Activated CD8-positive, alpha-beta T cell treated with anti-CD3 and anti-CD28 coated beads for 36 hours (primary cell): ENCODE measurements at regions not wholly inside any gene's neighbourhood (a gene's known extent, or its start where the extent isn't known, plus 50 kb on each side); places are given as distances from the start of the nearest gene placed in this dataset.

Experiments
- ATAC-seq: fragments of 200-7000 bp; cut with Tn5 transposase; one replicate; pipeline ENCODE4 v1.10.0; 2021; ENCODE audit warnings: mild to moderate bottlenecking, moderate library complexity
- CTCF ChIA-PET: fragments of 350-600 bp; sonication (Branson Sonifier 250); formaldehyde crosslinking; loops from one replicate; lab custom pipeline; 2021; ENCODE audit warnings: antibody characterized with exemption; lab: Charles Lee
- POLR2A ChIA-PET: fragments of 350-600 bp; sonication (Branson Sonifier 250); formaldehyde crosslinking; loops from one replicate; lab custom pipeline; 2021; ENCODE audit warnings: antibody characterized with exemption; lab: Charles Lee
- DNase-seq: peaks from one replicate; pipeline ENCODE4 v3.0.0-alpha.2; 2020
- H3K27ac Mint-ChIP-seq: one replicate; pipeline ENCODE4 v1.8.0; 2021; ENCODE audit warnings: mild to moderate bottlenecking, mixed read lengths
- H3K27me3 Mint-ChIP-seq: one replicate; pipeline ENCODE4 v1.8.0; 2021; ENCODE audit warnings: mixed read lengths
- H3K36me3 Mint-ChIP-seq: one replicate; pipeline ENCODE4 v1.8.0; 2021; ENCODE audit warnings: low read depth, mixed read lengths
- H3K4me1 Mint-ChIP-seq: one replicate; pipeline ENCODE4 v1.8.0; 2021; ENCODE audit warnings: low read depth, mixed read lengths
- H3K4me3 Mint-ChIP-seq: one replicate; pipeline ENCODE4 v1.8.0; 2021; ENCODE audit warnings: mild to moderate bottlenecking, moderate library complexity, mixed read lengths
- H3K9me3 Mint-ChIP-seq: one replicate; pipeline ENCODE4 v1.8.0; 2021; ENCODE audit warnings: mixed read lengths
- intact Hi-C: fragments of 100-400 bp; cut with micrococcal nuclease; formaldehyde crosslinking; loops from one replicate; pipeline ENCODE4 v1.10.0; 2022
- TF ChIP-seq, protein P1 (sequence below): fragments of 200-600 bp; IDR thresholded peaks from one replicate; pipeline ENCODE4 v1.8.0; 2022; ENCODE audit warnings: antibody characterized with exemption, mild to moderate bottlenecking

DNA sequence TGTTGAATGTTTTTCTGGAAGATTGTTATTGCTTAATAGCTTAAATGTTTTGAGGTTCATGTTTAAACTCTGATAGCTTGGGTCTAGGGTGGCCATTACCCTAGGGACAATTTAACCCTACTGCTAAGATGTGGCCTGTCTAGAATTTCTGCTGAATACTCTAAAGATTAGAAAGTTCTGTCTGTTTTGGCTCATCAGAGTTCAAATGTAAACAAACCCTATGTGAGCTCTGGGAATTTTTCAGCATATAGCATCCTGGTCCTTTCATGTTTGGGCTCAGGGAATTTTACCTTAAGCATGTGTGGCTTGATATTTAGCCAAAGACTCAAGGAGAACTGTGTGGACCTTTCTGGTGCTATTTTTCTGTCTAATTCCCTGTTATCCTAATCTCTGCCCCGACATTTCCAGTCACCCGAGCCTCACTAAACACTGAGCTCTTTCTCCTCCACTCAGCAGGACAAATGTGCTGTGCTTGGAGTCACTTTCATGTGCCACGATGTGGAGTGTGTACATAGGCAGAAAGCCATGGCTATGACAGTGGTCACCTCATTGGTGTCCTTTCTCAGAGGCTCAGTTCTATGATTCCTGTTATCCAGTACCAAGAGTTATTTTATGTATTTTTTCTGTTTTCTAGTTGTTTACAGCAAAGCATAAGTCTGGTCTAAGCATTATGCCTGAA is 492.5 kb upstream of the SPHKAP start:
- no peak for DNase-seq
- ChIA-PET POLR2A (no interaction called here), CTCF (no interaction called here)
- Mint-ChIP-seq H3K4me3 (no peak overlapping the region), H3K27ac (no peak overlapping the region), H3K27me3 (no peaks in the 10 kb centered on the region), H3K36me3 (no peaks in the 10 kb centered on the region), H3K4me1 (no peaks in the 10 kb centered on the region), H3K9me3 (no peaks in the 10 kb centered on the region)
- ATAC-seq: no peak
- intact Hi-C loops: no loop called here
- TF ChIP-seq, protein P1, sequence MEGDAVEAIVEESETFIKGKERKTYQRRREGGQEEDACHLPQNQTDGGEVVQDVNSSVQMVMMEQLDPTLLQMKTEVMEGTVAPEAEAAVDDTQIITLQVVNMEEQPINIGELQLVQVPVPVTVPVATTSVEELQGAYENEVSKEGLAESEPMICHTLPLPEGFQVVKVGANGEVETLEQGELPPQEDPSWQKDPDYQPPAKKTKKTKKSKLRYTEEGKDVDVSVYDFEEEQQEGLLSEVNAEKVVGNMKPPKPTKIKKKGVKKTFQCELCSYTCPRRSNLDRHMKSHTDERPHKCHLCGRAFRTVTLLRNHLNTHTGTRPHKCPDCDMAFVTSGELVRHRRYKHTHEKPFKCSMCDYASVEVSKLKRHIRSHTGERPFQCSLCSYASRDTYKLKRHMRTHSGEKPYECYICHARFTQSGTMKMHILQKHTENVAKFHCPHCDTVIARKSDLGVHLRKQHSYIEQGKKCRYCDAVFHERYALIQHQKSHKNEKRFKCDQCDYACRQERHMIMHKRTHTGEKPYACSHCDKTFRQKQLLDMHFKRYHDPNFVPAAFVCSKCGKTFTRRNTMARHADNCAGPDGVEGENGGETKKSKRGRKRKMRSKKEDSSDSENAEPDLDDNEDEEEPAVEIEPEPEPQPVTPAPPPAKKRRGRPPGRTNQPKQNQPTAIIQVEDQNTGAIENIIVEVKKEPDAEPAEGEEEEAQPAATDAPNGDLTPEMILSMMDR: no peak

DNA sequence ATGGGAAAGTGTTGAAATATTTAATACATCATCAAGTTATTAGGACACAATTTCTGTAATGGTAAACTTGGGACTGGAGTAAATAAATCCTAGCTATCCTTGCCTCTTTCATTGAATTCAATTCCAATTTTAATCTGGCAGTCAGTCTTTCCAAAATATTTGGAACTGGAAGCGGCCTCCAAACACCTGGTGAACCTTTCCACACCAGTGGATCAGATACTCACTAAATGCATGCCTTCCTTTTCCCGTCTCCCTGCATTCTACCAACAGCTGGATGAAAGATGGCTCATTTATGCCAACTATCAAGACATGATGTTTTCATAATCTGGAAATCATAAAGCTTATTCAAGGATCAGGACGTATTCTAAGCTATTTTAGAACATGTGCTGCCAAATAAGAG is 488.2 kb upstream of the SPHKAP start:
- Mint-ChIP-seq H3K9me3 (peaks cover 1% of the 10 kb centered on the region), H3K27ac (no peak overlapping the region), H3K36me3 (no peaks in the 10 kb centered on the region), H3K4me1 (no peaks in the 10 kb centered on the region), H3K27me3 (no peaks in the 10 kb centered on the region), H3K4me3 (no peak overlapping the region)
- intact Hi-C loops: no loop called here
- DNase-seq (no peak), ATAC-seq (no peak)
- TF ChIP-seq, protein P1: no peak
- CTCF ChIA-PET: no interaction called here
- POLR2A ChIA-PET: interaction anchor here (0.6 kb wide), 1 partner anchor 598 kb away, joined by 3 read pairs; no protein-coding TSS in a partner anchor

DNA sequence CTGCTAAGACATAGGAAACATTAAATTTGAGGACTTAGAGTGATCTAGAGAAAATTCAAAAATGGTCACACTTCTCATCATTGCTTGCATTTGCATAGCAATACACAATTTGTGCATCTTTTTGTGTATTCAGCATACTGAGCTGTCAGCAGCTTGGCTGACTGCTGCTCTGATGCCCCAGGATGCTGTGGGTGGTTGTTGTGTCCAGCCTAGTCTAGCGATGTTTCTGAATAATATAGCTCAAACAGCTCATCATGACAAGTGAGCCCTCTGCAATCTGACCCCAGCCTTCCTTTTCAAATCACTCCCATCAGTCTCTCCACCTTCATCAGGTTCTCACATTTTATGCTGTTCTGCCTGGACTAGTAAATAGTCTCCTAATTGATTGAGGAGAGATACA is 483.7 kb upstream of the SPHKAP start:
- ChIA-PET POLR2A (no interaction called here), CTCF (no interaction called here)
- intact Hi-C loops: no loop called here
- no peak for ATAC-seq
- Mint-ChIP-seq H3K27me3 (no peaks in the 10 kb centered on the region), H3K4me1 (no peaks in the 10 kb centered on the region), H3K4me3 (no peak overlapping the region), H3K36me3 (no peaks in the 10 kb centered on the region), H3K27ac (no peak overlapping the region), H3K9me3 (peaks cover 1% of the 10 kb centered on the region)
- TF ChIP-seq, protein P1: no peak
- DNase-seq: no peak

DNA sequence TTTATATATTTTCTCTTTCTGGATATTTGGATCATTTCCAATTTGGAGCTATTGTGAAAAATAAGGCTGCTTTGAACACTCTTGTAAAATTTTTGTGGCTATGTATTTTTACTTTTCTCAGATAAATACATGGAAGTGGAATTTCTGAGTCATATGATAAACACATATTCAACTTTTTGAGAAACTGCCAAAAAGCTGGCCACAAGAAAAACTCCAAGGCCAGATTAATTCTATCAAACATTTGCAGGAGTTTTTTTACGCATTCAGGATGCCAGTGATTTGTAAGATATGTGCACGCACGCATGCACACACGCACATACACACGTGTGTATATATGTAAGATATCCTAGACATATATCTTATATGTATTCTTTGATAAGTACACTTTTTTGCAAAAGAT is 477.5 kb upstream of the SPHKAP start:
- TF ChIP-seq, protein P1: no peak
- POLR2A ChIA-PET: no interaction called here
- DNase-seq (no peak), ATAC-seq (no peak)
- H3K27me3 Mint-ChIP-seq: no peaks in the 10 kb centered on the region
- H3K4me3 Mint-ChIP-seq: no peak overlapping the region
- H3K36me3 Mint-ChIP-seq: no peaks in the 10 kb centered on the region
- no peaks in the 10 kb centered on the region for H3K4me1 Mint-ChIP-seq
- intact Hi-C loops: no loop called here
- H3K27ac Mint-ChIP-seq: no peak overlapping the region
- CTCF ChIA-PET: interaction anchor here (1.6 kb wide), 1 partner anchor 24 kb away, joined by 4 read pairs; no protein-coding TSS in a partner anchor
- peaks cover 4% of the 10 kb centered on the region for H3K9me3 Mint-ChIP-seq

DNA sequence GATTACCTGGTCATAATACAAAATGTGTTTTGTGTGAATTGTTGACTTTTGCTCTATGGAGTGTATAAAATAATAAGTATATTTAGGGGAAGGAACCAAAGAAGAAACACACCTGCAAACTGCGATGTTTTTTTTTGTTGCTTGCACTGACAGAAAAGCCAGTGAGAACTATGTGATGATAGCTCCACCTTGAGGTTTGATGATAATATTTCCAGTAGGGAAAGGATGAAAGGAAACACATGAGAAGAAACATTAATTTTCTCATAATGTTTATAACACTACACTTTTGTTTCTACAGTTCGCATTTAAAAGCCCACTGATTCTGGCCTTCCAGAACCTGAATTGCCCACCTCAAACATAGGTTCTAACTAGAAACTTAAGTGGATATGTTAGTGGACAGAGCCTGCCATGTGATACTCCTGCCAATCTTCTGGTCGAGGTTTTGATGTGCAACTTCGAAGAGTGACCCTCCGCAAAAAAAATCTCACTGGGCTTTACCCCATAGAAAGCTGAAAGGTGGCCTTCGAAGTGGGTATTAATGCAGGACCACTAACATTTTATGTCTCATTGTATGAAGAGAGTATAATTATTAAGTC is 476.4 kb upstream of the SPHKAP start:
- Mint-ChIP-seq H3K36me3 (no peaks in the 10 kb centered on the region), H3K4me1 (no peaks in the 10 kb centered on the region), H3K9me3 (peaks cover 4% of the 10 kb centered on the region), H3K4me3 (no peak overlapping the region), H3K27me3 (no peaks in the 10 kb centered on the region), H3K27ac (no peak overlapping the region)
- CTCF ChIA-PET: no interaction called here
- DNase-seq (no peak), ATAC-seq (no peak)
- TF ChIP-seq, protein P1: peak; percentile 16
- POLR2A ChIA-PET: no interaction called here
- intact Hi-C loops: no loop called here
